Body of pancreas (tissue), 4 donors: ENCODE measurements at regions not wholly inside any gene's neighbourhood (a gene's known extent, or its start where the extent isn't known, plus 50 kb on each side); places are given as distances from the start of the nearest gene placed in this dataset.

Experiments used
- ATAC-seq: fragments of 150-250 bp; one replicate; pipeline ENCODE4 v1.9.1; 2016
- DNase-seq, 4 donors: peaks; one replicate each; pipeline ENCODE4 v3.0.0-alpha.2; 2019
- H3K27ac ChIP-seq, 4 donors: fragments of 200-600 bp; sonication (generic); 1 replicate in 3 of 4; 2 replicates in 1 of 4; pipeline versions ENCODE4 v1.5.1 to v1.6.1; 2016 to 2019; ENCODE audit warnings: mild to moderate bottlenecking in 1 of 4, mixed read lengths in 1 of 4, moderate library complexity in 1 of 4
- H3K27me3 ChIP-seq, 2 donors: fragments of 200-600 bp; sonication (generic); one replicate each; pipeline ENCODE4 v1.6.0; 2016; ENCODE audit warnings: mild to moderate bottlenecking in 1 of 2
- H3K36me3 ChIP-seq, 2 donors: fragments of 200-600 bp; sonication (generic); replicated peaks in 1 of 2; 2 replicates each; pipeline ENCODE4 v1.5.1; 2016; ENCODE audit warnings: low read depth in 2 of 2; ENCODE audit not compliant: insufficient read depth in 1 of 2
- H3K4me1 ChIP-seq: fragments of 200-600 bp; sonication (generic); one replicate; pipeline ENCODE4 v1.6.0; 2016
- H3K4me3 ChIP-seq, 2 donors: fragments of 200-600 bp; sonication (generic); 1 replicate in 1 of 2; 2 replicates in 1 of 2; pipeline ENCODE4 v1.5.1; 2016 to 2019
- H3K9me3 ChIP-seq, 3 donors: fragments of 200-600 bp; sonication (generic); 1 replicate in 2 of 3; 2 replicates in 1 of 3; pipeline ENCODE4 v1.5.1; 2016
- POLR2A ChIP-seq, 3 donors: fragments of 450-650 bp; IDR thresholded peaks; one replicate each; pipeline ENCODE4 v1.6.1; 2016; ENCODE audit warnings: antibody characterized with exemption in 3 of 3, mild to moderate bottlenecking in 2 of 3
- WGBS, 2 donors: methylation state at CpG; one replicate each; pipeline ENCODE4 v1.1.5; 2017; 5-methylcytosine and 5-hydroxymethylcytosine counted together
- intact Hi-C: fragments of 100-400 bp; cut with DNase I; formaldehyde crosslinking; loops from one replicate; pipeline ENCODE4 v1.15.1; 2023
- TF ChIP-seq, protein P1 (sequence below), 7 experiments: fragments of 450-650 bp in 4 of 7; fragments of 200-600 bp in 3 of 7; sonication (generic) in 3 of 7; IDR thresholded peaks; one replicate each; pipeline ENCODE4 v1.5.1; 2016 to 2019; ENCODE audit warnings: antibody characterized with exemption in 7 of 7

DNA sequence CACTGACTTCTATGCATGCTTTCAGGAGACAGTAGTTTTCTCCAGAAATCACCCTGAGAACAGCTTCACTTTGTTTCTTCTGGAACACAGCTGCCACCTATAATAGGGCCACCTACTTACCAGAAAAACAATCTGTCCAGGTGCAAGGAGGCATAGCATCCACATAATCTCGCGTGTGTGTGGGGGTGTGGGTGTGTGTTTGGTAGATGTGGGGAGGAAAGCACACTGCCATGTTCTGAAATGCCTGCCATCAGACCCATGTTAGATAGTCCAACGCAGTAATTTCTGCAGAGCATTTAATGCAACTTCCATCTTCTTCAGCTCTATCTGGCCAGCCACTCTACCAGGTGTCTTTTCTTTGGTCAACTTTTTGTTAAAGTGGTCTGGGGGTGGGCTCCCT is 102.9 kb downstream of the ACER2 start:
- Histone ChIP-seq H3K9me3 (no peaks in the 10 kb centered on the region), H3K4me1 (peaks cover 8% of the 10 kb centered on the region), H3K4me3 (no peak overlapping the region), H3K27me3 (no peaks in the 10 kb centered on the region), H3K27ac (no peak overlapping the region), H3K36me3 (no peaks in the 10 kb centered on the region)
- ATAC-seq (no peak), DNase-seq (no peak)
- WGBS, 2 donors = 73 to 76% methylated on average over 3 of the region's 3 CpGs
- TF ChIP-seq, protein P1, sequence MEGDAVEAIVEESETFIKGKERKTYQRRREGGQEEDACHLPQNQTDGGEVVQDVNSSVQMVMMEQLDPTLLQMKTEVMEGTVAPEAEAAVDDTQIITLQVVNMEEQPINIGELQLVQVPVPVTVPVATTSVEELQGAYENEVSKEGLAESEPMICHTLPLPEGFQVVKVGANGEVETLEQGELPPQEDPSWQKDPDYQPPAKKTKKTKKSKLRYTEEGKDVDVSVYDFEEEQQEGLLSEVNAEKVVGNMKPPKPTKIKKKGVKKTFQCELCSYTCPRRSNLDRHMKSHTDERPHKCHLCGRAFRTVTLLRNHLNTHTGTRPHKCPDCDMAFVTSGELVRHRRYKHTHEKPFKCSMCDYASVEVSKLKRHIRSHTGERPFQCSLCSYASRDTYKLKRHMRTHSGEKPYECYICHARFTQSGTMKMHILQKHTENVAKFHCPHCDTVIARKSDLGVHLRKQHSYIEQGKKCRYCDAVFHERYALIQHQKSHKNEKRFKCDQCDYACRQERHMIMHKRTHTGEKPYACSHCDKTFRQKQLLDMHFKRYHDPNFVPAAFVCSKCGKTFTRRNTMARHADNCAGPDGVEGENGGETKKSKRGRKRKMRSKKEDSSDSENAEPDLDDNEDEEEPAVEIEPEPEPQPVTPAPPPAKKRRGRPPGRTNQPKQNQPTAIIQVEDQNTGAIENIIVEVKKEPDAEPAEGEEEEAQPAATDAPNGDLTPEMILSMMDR (IDR thresholded peaks at IDR 0.05) = no peak
- TF ChIP-seq POLR2A (IDR thresholded peaks at IDR 0.05) = no peak
- intact Hi-C loops = no loop called here

DNA sequence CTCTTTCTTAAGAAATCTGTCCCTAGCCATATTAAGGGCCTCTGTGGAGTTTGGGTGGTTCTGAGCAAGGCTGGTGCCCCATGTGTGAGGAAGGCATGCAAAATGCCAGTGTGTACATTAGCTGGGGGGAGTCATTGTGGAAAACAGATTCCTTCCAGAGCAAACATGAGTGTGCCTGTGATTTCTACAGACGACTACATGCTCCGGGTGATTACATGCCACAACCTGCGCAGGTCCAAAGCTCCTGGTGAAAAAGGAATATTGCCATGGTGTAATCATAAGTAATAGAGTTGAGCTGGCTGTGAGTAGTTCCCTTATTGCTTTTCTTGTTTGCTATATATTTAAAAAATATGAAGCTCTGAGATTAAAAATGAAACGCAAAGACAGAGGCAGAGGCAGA is 102.1 kb downstream of the ACER2 start:
- WGBS, 2 donors = 61 to 63% methylated on average over 4 of the region's 4 CpGs
- no peak for DNase-seq
- Histone ChIP-seq H3K27ac (no peak overlapping the region), H3K4me1 (peaks cover 8% of the 10 kb centered on the region), H3K36me3 (no peaks in the 10 kb centered on the region), H3K27me3 (no peaks in the 10 kb centered on the region), H3K4me3 (no peak overlapping the region), H3K9me3 (no peaks in the 10 kb centered on the region)
- no peak for ATAC-seq
- intact Hi-C loops = no loop called here
- TF ChIP-seq POLR2A (IDR thresholded peaks at IDR 0.05) = no peak
- TF ChIP-seq, protein P1 (IDR thresholded peaks at IDR 0.05) = no peak
